Esophagus squamous epithelium (tissue), 5 donors: ENCODE measurements at regions not wholly inside any gene's neighbourhood (a gene's known extent, or its start where the extent isn't known, plus 50 kb on each side); places are given as distances from the start of the nearest gene placed in this dataset.

ENCODE experiments used
- DNase-seq: peaks from one replicate; lab custom pipeline; 2025; lab: John Stamatoyannopoulos, UW
- H3K27ac ChIP-seq, 4 donors: fragments of 200-600 bp; sonication (generic); one replicate each; pipeline ENCODE4 v1.5.1; 2016 to 2019; ENCODE audit warnings: mild to moderate bottlenecking in 1 of 4
- H3K27me3 ChIP-seq, 4 donors: fragments of 200-600 bp; sonication (generic); 1 replicate in 3 of 4; 2 replicates in 1 of 4; pipeline versions ENCODE4 v1.5.1 to v1.6.0; 2017 to 2021; ENCODE audit warnings: antibody characterized with exemption in 1 of 4
- H3K36me3 ChIP-seq, 3 donors: fragments of 200-600 bp; sonication (generic); one replicate each; pipeline ENCODE4 v1.5.1; 2016 to 2019
- H3K4me1 ChIP-seq, 3 donors: fragments of 200-600 bp; sonication (generic); one replicate each; pipeline ENCODE4 v1.5.1; 2017 to 2019
- H3K4me3 ChIP-seq, 4 donors: fragments of 200-600 bp; sonication (generic); 1 replicate in 3 of 4; 2 replicates in 1 of 4; pipeline ENCODE4 v1.5.1; 2016 to 2019; ENCODE audit warnings: mild to moderate bottlenecking in 2 of 4, moderate library complexity in 1 of 4
- H3K9me3 ChIP-seq, 3 donors: fragments of 200-600 bp; sonication (generic); one replicate each; pipeline ENCODE4 v1.5.1; 2016 to 2019
- CTCF ChIP-seq, 6 experiments: fragments of 450-650 bp in 4 of 6; fragments of 200-600 bp in 2 of 6; sonication (generic) in 2 of 6; IDR thresholded peaks; one replicate each; pipeline ENCODE4 v1.5.1; 2016 to 2019; ENCODE audit warnings: antibody characterized with exemption in 6 of 6, mild to moderate bottlenecking in 4 of 6, moderate library complexity in 4 of 6
- POLR2A ChIP-seq, 4 donors: fragments of 450-650 bp; IDR thresholded peaks; one replicate each; pipeline ENCODE4 v1.6.1; 2017; ENCODE audit warnings: antibody characterized with exemption in 4 of 4, mild to moderate bottlenecking in 4 of 4, moderate library complexity in 3 of 4
- WGBS, 2 donors: methylation state at CpG; one replicate each; pipeline ENCODE4 v1.1.5; 2018; 5-methylcytosine and 5-hydroxymethylcytosine counted together
- intact Hi-C: fragments of 100-400 bp; cut with DNase I; formaldehyde crosslinking; loops from one replicate; pipeline ENCODE4 v1.15.0; 2022
- donor health status: DM: yes; HTN: yes; CAD: no.

- TF ChIP-seq CTCF (IDR thresholded peaks at IDR 0.05) (no peak), POLR2A (IDR thresholded peaks at IDR 0.05) (no peak)
- WGBS, 2 donors, result 67 to 88% methylated on average over 7 to 15 of the region's 21 CpGs
- intact Hi-C loops, result loop anchor here (10.0 kb wide), 1 partner anchor 439 kb away; no protein-coding TSS in a partner anchor
These were observed 677.2 kb upstream of the INTU start for GRCh38 chr4:126955292-126956183.

GRCh38 chr4:126956184-126956897 lies 676.4 kb upstream of the INTU start:
- Histone ChIP-seq H3K27ac (no peak overlapping the region), H3K9me3 (no peaks in the 10 kb centered on the region), H3K27me3 (no peaks in the 10 kb centered on the region), H3K36me3 (no peaks in the 10 kb centered on the region), H3K4me3 (no peak overlapping the region), H3K4me1 (peaks cover 0 to 9% (median 0%) of the 10 kb centered on the region in 3 donors)
- no peak for DNase-seq
- intact Hi-C loops, result loop anchor here (10.0 kb wide), 1 partner anchor 438 kb away; no protein-coding TSS in a partner anchor
- TF ChIP-seq CTCF (IDR thresholded peaks at IDR 0.05) (no peak), POLR2A (IDR thresholded peaks at IDR 0.05) (no peak)
- WGBS, 2 donors, result 88 to 98% methylated on average over 16 to 21 of the region's 28 CpGs

More at GRCh38 chr4:126955292-126956183, 677.2 kb upstream of the INTU start:
- no peaks in the 10 kb centered on the region for H3K36me3 ChIP-seq
- H3K9me3 ChIP-seq, result no peaks in the 10 kb centered on the region
- H3K4me1 ChIP-seq, result peaks cover 0 to 9% (median 0%) of the 10 kb centered on the region in 3 donors
- H3K27me3 ChIP-seq, result no peaks in the 10 kb centered on the region
- H3K27ac ChIP-seq, result no peak overlapping the region
- no peak for DNase-seq
- no peak overlapping the region for H3K4me3 ChIP-seq

- Histone ChIP-seq H3K27ac (no peak overlapping the region), H3K4me3 (no peak overlapping the region), H3K27me3 (no peaks in the 10 kb centered on the region), H3K36me3 (no peaks in the 10 kb centered on the region), H3K9me3 (no peaks in the 10 kb centered on the region), H3K4me1 (peaks cover 0 to 9% (median 0%) of the 10 kb centered on the region in 3 donors)
- DNase-seq, result no peak
- intact Hi-C loops, result loop anchor here (10.0 kb wide), 1 partner anchor 437 kb away; no protein-coding TSS in a partner anchor
- WGBS, 2 donors, result 74 to 75% methylated on average over 1 of the region's 1 CpG
- TF ChIP-seq POLR2A (IDR thresholded peaks at IDR 0.05) (no peak), CTCF (IDR thresholded peaks at IDR 0.05) (no peak)
These were observed 675.2 kb upstream of the INTU start for GRCh38 chr4:126957556-126957955.

- intact Hi-C loops, result loop anchor here (10.0 kb wide), 1 partner anchor 437 kb away; no protein-coding TSS in a partner anchor
- Histone ChIP-seq H3K27me3 (no peaks in the 10 kb centered on the region), H3K9me3 (no peaks in the 10 kb centered on the region), H3K36me3 (no peaks in the 10 kb centered on the region), H3K27ac (no peak overlapping the region), H3K4me1 (peaks cover 0 to 9% (median 0%) of the 10 kb centered on the region in 3 donors), H3K4me3 (no peak overlapping the region)
- DNase-seq, result no peak
- TF ChIP-seq POLR2A (IDR thresholded peaks at IDR 0.05) (no peak), CTCF (IDR thresholded peaks at IDR 0.05) (no peak)
- 48 to 60% methylated on average over 1 of the region's 1 CpG for WGBS, 2 donors
These were observed 674.8 kb upstream of the INTU start for GRCh38 chr4:126957987-126958386.
